ENCODE measurements at regions not wholly inside any gene's neighbourhood (a gene's known extent, or its start where the extent isn't known, plus 50 kb on each side); places are given as distances from the start of the nearest gene placed in this dataset.

- TF ChIP-seq POLR2AphosphoS5 (IDR thresholded peaks at IDR 0.05) = no peak
- TF ChIP-seq CTCF (IDR thresholded peaks at IDR 0.05 in 8 of 11, conservative IDR thresholded peaks at IDR 0.05 in 3 of 11) = no peak
- TF ChIP-seq POLR2A (IDR thresholded peaks at IDR 0.05) = no peak
Observed at GRCh38 chr12:89976866-89977265, 268.2 kb upstream of the ATP2B1 start.

Measured in spleen (tissue), 7 donors.